H1 (cell line): ENCODE measurements at regions not wholly inside any gene's neighbourhood (a gene's known extent, or its start where the extent isn't known, plus 50 kb on each side); places are given as distances from the start of the nearest gene placed in this dataset.

ENCODE experiments used
- CTCF ChIP-seq, 3 experiments: IDR thresholded peaks; 1 replicate in 2 of 3; 2 replicates in 1 of 3; pipeline versions ENCODE4 v1.5.1 to v1.6.1; 2011; ENCODE audit warnings: low read length in 3 of 3, mild to moderate bottlenecking in 3 of 3, inconsistent platforms in 2 of 3, low read depth in 1 of 3, moderate library complexity in 1 of 3; ENCODE audit not compliant: insufficient read depth in 1 of 3; ENCODE audit errors: control extremely low read depth in 1 of 3
- TF ChIP-seq, protein P1 (sequence below): IDR thresholded peaks from 2 replicates; pipeline ENCODE4 v1.6.1; 2011; ENCODE audit warnings: low read length, improper control_type of control experiment

DNA sequence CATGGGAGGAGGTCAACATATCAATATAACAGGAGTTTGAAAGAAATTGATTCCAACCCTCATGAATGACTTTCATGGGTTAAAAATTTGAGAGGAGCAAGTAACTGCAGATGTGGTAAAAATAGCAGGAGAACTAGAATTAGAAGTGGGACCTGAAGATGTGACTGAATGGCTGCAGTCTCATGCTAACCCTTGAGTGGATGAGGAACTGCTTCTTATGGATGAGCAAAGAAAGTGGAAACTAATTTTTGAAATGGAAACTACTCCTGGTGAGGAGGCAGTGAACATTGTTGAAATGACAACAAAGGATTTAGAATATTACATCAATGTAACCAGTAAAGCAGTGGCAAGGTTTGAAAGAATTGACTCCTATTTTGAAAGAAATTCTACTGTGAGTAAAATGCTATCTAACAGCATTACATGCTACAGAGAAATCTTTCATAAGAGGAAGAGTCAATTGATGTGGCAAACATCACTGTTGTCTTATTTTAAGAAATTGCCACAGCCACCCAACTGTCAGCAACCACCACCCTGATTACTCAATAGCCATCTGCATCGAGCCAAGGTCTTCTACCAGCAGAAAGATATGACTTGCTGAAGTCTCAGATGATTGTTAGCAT is 1683.2 kb downstream of the MAT2B start:
- no peak for TF ChIP-seq CTCF (IDR thresholded peaks at IDR 0.05; ENCODE audit: control extremely low read depth in 1 of 3, insufficient read depth in 1 of 3, low read depth in 1 of 3, low read length in 3 of 3)
- TF ChIP-seq, protein P1, sequence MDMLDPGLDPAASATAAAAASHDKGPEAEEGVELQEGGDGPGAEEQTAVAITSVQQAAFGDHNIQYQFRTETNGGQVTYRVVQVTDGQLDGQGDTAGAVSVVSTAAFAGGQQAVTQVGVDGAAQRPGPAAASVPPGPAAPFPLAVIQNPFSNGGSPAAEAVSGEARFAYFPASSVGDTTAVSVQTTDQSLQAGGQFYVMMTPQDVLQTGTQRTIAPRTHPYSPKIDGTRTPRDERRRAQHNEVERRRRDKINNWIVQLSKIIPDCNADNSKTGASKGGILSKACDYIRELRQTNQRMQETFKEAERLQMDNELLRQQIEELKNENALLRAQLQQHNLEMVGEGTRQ: no peak
